Heart left ventricle (tissue), 13 donors: ENCODE measurements at regions not wholly inside any gene's neighbourhood (a gene's known extent, or its start where the extent isn't known, plus 50 kb on each side); places are given as distances from the start of the nearest gene placed in this dataset.

Experiments used
- CTCF ChIP-seq, 12 donors: fragments of 200-600 bp; sonication (generic) in 4 of 12; IDR thresholded peaks; one replicate each; pipeline versions ENCODE4 v1.5.0 to v1.8.0; 2018 to 2022; ENCODE audit warnings: antibody characterized with exemption in 12 of 12, mild to moderate bottlenecking in 5 of 12
- POLR2A ChIP-seq, 2 donors: fragments of 450-650 bp; IDR thresholded peaks; one replicate each; pipeline ENCODE4 v1.6.1; 2017; ENCODE audit warnings: antibody characterized with exemption in 2 of 2, mild to moderate bottlenecking in 2 of 2, moderate library complexity in 2 of 2
- donor health status: ischemic (EF 13 %, LVEDD 7.1; RV severe dilation, severe dysfunction).
- donor health status: DM: no; HTN: yes; CAD: no.
- donor health status: DM: no; HTN: no; CAD: no.
- donor health status: ischemic (EF 25% LVEDD 6.9; RV normal size, moderate dysfunction).
- donor health status: ischemic (EF 25% LVEDD 5.7; RV mildly dilated, moderate dysfunction).
- donor health status: ischemic (EF 35%, LVEDD 5.7; RV mildly dilated, moderate dysfunction).
- donor health status: nonischemic (EF 11% LVEDD 7.7; RV severe dilation, severe dysfunction).
- donor health status: DM: yes; HTN: yes; CAD: no.
- donor health status: PGD.
- donor health status: ischemic (EF 29% LVEDD 5.4; RV normal size, mild dysfunction).
- donor health status: nonischemic (EF 23%, LVEDD 6.1; RV moderate dilation, normal function).

GRCh38 chr3:18898911-18899310 is 249.4 kb upstream of the KCNH8 start:
- TF ChIP-seq CTCF (IDR thresholded peaks at IDR 0.05) (no peak), POLR2A (IDR thresholded peaks at IDR 0.05) (no peak)
